ENCODE measurements at regions not wholly inside any gene's neighbourhood (a gene's known extent, or its start where the extent isn't known, plus 50 kb on each side); places are given as distances from the start of the nearest gene placed in this dataset.

- TF ChIP-seq, protein P1, sequence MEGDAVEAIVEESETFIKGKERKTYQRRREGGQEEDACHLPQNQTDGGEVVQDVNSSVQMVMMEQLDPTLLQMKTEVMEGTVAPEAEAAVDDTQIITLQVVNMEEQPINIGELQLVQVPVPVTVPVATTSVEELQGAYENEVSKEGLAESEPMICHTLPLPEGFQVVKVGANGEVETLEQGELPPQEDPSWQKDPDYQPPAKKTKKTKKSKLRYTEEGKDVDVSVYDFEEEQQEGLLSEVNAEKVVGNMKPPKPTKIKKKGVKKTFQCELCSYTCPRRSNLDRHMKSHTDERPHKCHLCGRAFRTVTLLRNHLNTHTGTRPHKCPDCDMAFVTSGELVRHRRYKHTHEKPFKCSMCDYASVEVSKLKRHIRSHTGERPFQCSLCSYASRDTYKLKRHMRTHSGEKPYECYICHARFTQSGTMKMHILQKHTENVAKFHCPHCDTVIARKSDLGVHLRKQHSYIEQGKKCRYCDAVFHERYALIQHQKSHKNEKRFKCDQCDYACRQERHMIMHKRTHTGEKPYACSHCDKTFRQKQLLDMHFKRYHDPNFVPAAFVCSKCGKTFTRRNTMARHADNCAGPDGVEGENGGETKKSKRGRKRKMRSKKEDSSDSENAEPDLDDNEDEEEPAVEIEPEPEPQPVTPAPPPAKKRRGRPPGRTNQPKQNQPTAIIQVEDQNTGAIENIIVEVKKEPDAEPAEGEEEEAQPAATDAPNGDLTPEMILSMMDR (IDR thresholded peaks at IDR 0.05 in 4 of 5, conservative IDR thresholded peaks at IDR 0.05 in 1 of 5) = no peak
- TF ChIP-seq POLR2A (IDR thresholded peaks at IDR 0.05) = no peak
Observed at GRCh38 chr14:76641541-76641940, 119.7 kb upstream of the VASH1 start.
